AG08396 (cell line): ENCODE measurements at regions not wholly inside any gene's neighbourhood (a gene's known extent, or its start where the extent isn't known, plus 50 kb on each side); places are given as distances from the start of the nearest gene placed in this dataset.
A peak's percentile ranks its signal among the peaks of the same experiment; 100 is the strongest.

ENCODE experiments used
- DNase-seq: peaks from one replicate; pipeline ENCODE4 v3.0.0; 2012; ENCODE audit warnings: low spot score, mixed read lengths

DNA sequence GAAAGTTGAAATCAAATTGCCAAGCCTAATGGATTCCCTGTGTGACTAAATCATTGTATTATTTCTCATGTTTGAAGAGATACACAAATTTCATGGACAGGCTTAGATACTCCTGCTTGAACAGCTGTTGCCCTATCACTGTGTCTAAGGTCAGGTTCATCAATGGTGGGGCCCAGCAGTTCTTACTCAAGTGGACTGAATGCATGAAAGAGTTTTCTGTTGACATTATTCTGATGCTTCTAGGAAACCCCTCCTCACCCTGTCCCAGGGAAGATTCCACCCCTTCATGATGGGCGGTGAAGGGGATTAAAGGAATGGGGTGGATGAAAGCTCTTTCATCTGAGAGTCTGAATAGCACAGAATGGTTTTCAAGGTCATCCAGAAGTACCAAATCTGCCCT is 148.8 kb downstream of the INO80D start:
- no peak for DNase-seq

DNA sequence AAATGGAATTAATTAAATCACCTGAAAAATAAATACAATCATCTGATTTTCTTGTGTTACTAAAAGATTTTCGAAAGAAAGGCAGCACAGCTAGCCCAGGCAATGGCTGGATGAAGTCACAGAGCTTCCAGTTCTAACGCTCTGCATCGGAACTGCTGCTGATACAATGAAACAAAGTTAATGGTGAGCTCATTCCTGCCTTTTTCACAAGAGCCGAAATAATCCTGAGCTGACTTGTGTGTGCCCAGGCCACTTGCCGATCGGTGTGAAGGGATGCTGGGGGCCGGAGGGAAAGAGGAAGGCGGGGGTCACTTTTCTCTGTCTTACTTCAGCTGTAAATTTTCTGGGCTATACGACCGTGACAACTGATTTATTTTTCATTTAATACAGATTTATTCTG is 149.5 kb downstream of the INO80D start:
- peak; percentile 19 for DNase-seq

DNA sequence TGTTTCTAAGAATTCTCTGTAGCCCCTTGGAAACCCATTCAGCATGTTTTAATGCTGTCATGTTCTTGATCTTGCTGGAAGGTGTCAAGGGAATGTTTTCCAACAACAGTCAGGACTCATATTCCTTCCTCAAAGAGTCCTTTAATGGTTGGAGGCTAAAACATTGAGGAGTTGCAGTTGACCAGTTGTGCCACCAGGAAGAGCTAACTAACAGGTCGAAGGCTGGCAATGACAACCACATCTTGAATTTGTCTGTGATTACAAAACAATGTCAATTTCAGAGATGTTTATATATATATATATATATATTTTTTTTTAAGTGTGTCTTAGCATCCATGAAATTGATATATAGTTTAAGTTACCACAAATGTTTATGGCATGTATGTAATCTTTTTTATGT is 151.5 kb downstream of the INO80D start:
- DNase-seq, result no peak

DNA sequence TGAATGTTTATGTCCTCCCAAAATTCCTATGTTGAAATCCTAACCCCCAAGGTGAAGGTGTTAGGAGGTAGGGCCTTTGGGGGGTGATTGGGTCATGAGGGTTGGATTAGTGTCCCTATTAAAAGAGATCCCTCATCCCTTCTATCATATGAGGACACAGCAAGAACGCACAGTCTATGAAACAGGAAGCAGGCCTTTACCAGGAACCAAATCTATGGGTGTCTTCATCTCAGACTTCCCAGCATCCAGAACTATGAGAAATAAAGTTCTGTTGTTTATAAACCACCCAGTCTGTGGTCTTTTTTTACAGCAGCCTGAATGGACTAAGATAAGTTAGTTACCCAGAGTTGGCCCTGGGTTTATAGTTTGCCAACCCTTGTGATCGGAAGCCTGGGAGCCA is 153.1 kb downstream of the INO80D start:
- DNase-seq, result no peak

DNA sequence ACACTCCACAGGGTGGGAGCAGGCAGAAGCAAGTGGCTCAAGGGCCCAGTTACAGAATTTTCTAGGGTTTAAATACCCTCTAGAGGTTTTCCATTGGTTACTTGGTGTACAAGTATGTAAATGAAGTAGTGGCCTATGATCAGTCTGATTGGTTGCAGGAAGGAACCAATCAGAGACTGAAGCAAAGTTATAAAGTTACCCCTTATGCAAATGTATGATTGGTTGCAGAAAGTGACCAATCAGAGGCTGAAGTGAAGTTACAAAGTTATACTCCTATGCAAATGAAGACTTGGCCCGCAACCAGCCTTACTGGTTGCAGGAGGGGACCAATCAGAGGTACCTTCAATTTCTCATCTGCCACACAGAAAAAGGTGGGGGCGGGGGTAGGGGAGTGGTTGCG is 154.6 kb downstream of the INO80D start:
- no peak for DNase-seq

DNA sequence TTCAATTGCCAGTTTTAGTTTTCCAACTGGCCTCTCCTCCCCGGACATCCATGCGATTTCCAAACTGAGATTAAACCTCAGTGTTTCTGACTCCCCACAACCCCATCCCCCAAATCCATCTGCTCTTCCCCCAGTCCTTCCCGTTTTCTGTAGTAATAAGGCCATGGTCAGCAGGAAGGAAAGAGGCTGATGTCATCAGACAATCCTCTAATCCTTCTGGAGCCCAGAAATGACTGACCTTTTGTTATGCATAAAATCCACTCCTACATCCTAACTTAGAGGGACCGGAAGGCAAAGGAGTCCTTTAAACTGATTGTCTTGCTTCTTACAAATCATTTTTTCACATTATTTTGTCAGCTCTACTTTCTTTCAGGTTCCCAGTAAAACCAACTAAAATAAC is 155.8 kb downstream of the INO80D start:
- DNase-seq, result no peak

DNA sequence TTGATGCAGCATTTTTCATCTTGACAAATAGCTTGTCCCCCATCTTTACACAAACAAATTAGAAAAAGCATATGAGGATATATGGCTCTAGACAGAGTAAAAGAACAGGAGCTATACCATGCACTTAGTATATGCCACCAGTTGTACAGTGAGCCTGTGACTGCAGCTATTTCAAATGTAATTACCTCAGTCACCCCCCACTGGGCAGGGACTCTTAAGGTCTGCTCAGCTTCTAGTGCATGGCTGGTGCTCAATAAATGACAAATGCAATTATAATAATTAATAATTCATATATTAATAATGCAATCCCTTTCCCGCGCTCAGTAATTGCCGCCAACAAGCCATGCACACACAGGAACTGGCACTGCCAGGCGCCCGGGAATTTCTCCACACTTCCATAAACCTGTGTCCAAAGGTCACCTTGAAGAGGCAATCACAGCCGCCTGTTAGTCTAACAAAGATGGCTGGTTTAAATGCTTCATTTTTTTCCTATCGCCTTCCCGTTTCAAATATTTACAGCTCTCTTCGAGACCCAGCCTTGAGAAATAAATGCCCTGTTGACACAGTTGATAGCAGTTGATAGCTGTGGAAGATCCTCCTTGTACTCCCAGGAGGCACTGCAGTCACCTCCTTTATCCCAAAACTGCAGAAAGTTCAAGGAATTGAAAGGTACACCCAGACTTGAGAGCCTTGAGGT is 156.6 kb downstream of the INO80D start:
- no peak for DNase-seq

DNA sequence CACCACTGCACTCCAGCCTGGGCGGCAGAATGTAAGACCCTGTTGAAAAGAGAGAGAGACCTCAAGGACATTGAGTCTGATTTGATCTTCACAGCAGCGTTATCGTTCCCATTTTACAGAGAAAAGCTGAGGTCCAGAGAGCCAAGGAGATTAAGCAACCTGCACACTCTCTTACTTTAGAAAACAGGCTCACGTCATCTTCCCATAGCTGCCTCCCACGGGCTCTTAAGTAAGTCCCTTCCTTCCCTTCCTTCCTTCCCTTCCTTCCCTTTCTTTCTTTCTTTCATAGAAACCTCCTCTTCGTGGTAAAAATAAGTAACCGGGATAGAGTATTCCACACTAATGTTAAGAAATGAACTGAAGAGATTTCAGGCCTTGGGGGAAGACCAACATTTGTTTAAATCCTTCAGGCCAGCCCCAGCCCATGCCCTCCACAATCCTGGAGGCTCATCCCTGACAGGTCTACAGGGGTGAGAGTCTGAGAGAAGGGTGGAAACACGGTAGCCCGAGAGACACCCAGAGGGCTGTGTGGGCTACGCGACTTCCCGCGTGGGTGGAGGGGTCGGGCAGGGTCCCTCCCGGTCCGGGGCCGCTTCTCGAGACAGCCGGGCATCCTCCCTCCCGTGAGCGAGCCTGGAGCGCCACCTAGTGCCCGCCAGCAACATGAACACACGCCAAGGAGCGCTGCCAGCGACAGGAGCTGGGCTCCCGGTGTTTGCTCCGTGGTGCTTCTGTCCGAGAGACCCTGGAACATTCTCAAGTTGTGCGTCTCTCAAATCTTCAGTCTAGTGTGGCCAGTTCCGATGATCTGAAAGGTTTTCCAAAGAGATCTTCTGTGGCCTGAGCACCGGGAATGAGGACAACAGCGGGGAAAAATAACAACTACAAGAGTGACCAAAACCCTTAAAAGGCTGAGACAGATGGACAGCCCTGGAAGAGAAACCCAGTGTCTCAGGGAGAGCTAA is 160.3 kb downstream of the INO80D start:
- peak; percentile 82 for DNase-seq

DNA sequence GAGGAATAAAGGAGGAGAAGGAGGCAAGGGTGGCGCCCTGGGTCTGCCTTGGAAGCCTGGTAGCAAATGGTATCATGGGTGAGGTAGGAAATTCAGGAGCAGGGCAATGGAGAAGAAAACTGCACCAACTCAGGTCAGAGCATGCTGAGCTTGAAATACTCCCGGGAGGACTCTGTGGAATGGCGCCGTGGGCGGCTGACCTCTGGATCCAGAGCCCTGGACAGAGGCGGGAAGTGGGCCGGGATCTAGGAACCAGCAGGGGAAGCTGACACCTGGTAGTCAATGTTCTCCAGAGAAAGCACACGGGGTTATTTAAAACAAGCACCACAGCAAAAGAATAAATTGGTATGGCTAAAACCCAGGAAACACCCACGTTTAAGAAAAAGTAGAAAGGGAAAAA is 161.3 kb downstream of the INO80D start:
- DNase-seq, result no peak

DNA sequence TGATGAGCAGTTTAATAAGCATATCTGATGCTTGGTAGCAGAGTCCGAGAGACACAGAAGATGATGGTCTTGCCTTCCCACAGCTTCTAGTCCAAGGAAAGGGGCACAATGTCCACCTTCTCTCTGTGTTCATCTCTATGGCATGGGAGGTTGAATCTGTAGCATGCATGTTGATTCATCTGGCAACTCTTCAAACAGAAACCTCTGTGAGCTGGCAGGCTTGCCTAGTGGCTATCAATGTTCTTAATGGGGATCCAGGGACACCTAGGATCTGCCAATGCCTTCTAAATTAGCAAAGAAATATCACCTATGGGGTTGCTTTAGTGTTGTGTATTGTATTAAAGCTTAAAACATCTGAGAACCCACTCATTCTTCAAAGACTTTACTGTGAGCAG is 170.8 kb downstream of the INO80D start:
- DNase-seq, result no peak

DNA sequence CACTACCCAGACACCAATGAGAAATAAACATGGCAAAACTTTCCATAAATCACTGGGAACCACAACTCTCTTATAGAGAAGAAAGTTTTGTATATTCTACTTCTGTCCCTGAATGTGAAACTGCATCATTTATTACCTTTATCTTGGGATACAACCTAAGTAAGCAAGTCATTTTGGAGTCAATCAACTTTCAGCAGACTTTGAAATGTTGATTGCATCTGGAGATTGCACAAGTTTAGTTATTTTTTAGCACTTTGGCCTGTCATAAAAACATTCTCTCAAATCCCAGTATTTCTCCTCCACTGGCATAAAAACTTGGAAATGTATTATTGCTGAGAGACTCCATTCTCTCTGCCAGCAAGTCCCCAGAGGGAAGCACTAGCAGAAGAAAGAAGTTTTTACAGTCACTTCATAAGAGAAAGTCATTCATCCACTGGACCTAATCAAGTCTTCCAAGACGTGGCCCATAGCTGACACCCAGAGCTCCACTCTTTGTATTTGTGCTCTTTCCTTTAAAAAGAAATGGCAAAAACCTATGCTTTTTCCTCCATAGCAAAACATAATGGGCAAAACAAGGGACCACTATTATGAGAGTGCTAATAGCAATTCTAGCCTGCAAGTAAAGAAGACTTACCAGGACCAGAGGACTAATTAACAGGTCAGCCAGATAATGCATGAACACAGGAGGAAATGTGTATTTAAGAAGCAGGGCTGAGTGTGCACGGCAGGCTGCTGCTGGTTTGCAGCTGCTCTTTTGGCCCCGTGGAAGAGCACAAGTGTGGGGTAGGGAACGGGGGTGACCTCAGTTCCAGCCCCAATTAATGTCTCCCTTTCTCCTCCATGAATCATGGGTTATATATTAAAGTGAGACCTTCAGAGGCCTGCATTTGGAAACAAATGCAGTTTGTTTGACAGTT is 171.5 kb downstream of the INO80D start:
- no peak for DNase-seq

DNA sequence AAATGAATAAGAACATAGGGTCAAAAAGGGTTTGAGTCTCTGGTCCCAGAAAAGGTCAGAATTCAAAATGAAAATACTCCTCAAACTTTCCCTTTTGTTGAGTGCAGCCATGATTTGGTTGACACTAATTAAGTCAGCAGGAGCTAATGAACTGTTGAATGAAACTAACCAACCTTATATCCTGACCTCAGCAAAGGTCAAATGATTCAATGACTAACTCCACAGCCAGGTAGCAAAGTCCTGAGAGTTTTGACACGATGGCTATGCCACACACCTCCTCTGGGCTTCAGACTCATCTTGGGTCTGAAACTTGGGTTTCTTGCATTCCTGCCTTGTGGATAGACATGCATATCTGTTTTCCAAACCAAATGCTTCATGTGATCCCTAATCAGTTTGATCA is 172.3 kb downstream of the INO80D start:
- no peak for DNase-seq

DNA sequence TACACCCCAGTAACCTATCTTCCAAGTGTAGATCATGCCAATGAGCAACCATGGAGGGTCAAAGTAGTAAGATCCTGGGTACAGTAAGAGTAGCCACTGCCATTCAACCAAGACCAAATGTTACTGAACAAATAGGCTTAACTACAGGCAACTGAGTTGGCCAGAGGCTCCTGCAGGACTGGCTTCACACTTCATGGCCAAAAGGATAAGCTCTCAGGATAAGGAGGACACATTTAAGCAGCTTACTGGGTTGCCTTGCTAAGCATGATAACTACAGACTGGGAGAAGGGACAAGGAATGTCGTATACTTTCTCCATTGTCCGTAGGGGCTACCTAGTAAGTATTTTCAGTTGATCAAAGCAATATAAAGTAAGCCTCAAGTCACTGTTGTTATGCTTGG is 174.7 kb downstream of the INO80D start:
- DNase-seq, result no peak

DNA sequence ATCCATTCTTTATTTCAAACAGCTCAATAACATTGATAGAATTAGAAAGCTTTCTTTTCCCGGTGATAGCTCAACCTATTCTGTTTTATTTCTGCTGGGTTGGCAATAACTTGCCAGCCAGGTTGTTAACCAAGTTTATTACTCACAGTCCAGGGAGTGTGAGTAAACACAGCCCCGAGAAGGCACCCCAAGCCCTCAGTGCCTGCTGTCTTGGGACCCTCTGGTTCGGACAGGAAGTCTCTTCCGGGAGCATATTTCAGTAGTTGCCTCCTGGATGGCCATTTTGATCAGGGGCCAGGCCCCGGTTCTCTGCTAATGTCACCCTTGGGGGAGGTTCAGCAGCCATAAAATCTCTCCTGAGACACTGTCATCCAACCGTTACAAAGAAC is 176.8 kb downstream of the INO80D start:
- DNase-seq, result no peak

DNA sequence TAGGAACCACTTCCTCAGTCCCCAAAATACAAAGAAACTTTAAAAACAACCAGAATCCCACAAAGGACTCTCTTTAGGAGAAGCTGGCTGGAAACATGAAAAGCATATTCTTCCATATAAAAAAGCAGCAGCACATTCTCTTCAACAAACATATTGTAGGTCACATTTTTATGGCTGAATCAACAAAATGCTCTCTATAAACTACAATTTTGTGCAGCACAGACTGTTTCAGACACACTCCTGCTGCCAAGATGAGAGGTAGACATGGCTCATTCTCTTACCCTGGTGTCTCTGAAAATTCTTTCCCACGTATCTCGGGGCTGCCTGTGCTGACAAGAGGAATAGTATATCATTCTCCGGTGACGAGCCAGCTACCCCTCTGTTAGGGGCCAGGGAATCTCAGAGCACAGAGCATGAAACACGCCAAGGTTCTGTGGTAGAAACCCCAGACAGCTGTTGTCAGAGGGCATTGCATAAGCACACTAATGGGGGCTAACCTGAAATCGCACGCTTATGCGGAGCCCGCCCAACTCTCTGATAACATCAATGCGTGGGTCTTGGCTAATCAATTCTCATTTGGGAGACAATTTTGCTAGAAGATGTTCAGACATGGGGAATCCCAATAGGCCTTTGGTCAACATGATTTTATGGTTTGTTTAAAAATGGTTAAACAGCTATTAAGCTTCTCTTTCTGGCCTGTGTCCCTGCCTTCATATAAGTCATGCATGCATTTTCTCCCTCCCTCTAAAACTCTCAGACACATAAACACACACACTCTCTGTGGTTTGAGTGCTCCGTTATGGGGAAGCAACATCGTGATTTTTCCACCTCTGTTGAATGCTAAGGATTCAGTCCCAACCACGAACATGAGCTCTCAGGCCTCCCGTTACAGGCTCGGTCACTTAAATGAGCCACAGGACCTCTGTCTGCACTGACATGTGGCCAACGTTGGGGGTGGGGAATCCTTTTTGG is 177.5 kb downstream of the INO80D start:
- no peak for DNase-seq

DNA sequence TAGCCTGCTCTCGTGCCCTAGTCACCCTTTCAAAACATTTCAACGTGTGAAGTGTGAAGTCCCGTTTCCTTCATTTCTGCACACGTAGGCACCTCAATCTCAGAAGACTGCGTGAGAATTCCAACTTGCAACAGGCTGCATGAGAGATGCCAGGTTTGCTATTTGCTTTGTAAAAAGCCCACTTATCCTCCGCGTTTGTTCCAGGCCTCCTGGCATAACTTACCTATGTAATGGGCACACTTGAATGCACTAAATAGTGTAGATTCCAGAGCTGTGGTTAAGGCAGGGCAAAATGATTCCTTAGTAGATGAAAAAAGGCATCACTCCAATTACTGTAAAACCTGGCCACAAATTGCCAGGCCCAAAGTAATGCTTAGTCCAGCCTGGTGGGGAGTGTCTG is 179.6 kb downstream of the INO80D start:
- DNase-seq, result no peak

DNA sequence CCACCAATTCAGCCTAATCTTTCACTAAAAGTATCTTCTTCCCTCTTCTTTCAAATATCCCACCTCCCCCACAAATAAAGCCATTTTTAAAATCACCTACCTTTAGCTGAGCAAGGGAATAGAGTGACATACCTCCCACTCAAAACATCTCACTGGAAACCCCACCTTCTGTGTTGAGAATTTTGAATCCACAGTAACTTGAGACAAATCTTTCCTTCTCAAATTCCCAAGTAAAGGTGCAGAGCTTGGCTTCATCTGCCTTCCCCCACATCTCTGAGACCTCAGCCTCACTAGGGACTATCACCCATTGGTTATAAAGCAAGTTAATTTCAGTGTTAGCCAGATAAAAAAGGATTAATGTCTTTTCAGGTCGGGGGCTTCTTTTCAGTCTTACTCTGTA is 180.4 kb downstream of the INO80D start:
- no peak for DNase-seq

DNA sequence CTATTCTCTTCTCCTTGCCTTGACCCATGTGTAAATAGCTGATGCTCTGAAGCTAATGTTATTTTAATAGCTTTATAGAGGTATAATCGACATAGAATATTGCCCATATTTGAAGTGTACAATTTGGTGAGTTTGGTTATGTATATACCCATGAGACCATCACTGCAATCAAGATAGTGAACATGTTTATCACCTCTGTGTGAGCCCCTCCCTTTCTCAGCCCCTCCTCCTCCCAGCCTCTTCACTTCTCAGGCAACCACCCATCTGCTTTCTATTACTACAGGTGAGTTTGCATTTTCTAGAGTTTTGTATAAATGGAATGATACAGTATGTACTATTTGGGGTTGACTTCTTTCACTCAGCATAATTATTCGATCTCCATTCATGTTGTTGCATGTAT is 181.1 kb downstream of the INO80D start:
- DNase-seq, result no peak

DNA sequence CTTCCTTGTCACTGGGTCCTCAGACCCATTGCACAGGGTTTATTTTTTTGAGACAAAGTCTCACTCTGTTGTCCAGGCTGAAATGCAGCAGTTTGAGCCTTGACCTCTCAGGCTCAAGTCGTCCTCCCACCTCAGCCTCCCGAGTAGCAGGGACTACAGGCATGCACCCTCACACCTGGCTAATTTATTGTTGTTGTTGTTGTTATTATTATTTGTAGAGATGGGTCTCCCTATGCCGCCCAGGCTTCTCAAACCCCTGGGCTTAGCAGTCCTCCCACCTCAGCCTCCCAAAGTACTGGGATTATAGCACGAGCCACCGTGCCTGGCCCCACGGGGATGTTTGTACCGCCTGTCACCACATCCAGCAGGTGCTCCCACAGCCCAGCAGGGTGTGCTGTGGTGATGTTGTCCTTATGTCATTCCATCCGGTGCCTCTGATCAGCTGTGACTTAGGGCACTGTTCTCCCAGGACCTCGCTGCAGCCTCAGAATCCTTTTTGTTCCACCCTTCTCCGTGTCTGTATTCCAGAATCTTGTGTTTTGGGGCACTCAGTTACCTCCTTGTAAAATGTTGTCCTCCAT is 182.3 kb downstream of the INO80D start:
- no peak for DNase-seq

DNA sequence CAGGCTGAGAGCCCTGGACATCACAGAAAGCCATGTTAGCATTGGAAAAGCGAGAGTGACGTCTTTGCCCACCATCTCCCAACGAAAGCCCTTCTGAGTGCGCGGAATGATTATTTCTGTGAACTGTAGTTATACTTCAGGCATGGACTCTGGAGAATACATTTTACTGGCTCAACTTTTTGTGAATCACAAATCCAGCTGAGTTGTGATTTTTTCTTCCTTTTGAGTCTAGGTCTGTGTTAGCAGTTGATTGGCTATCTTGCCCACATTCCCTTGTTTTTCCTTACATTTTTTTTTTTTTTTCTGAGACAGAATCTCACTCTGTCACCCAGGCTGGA is 183.1 kb downstream of the INO80D start:
- DNase-seq, result no peak
